ENCODE measurements at regions not wholly inside any gene's neighbourhood (a gene's known extent, or its start where the extent isn't known, plus 50 kb on each side); places are given as distances from the start of the nearest gene placed in this dataset.

DNA sequence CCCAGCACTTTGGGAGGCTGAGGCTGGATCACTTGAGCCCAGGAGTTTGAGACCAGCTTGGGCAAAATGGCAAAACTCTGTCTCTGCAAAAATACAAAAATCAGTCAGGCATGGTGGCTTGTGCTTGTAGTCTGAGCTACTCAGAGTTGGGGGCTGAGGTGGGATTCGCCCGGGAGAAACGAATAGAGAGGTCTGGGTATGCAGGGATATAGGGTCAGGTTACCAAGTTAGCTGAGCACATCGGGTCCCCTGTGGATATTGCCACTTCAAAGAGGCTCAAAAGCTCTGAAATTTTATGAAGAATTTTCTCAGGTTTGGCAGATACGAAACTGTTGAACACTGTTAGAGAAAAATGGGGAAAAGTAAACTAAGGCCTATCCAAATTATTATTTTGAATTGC lies 120.9 kb upstream of the SGK1 start:
- H3K9me3 ChIP-seq (ENCODE audit: low read depth), result no peaks in the 10 kb centered on the region
- peaks cover 2% of the 10 kb centered on the region for H3K27me3 Mint-ChIP-seq (ENCODE audit: insufficient read depth, low read depth)

DNA sequence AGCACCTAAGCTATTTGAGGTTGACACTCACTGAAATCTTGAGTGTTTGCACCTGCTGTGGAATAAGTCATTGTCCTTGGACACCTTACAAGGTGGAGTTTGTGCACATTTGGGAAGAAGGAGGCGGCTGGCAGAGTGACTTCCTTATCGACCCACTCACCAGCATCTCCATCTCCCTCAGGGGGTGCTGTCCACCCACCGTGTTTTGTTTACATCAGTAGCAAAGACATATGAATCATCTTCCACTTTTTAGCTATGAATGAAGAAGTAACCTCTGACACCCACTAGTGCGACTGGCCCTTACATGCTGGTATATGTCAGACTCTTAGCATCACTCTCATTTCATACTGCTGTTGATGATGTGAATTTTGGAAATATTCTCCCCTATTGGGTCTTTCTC lies 119.5 kb upstream of the SGK1 start:
- H3K36me3 ChIP-seq, result no peaks in the 10 kb centered on the region
- no peaks in the 10 kb centered on the region for H3K79me2 ChIP-seq (ENCODE audit: low read depth)
- H4K20me1 ChIP-seq (ENCODE audit: low read depth), result no peaks in the 10 kb centered on the region
- Mint-ChIP-seq H3K27me3 (ENCODE audit: insufficient read depth, low read depth) (peaks cover 2% of the 10 kb centered on the region), H3K36me3 (no peaks in the 10 kb centered on the region), H3K4me1 (peaks cover 14% of the 10 kb centered on the region), H3K9me3 (no peaks in the 10 kb centered on the region), H3K4me3 (no peak overlapping the region), H3K27ac (no peak overlapping the region)
- H3K27me3 ChIP-seq, result no peaks in the 10 kb centered on the region
- H3K4me2 ChIP-seq, result no peak overlapping the region
- no peak overlapping the region for H3K4me3 ChIP-seq
- peaks cover 6% of the 10 kb centered on the region for H3K4me1 ChIP-seq
- H2AFZ ChIP-seq (replicated peaks), result no peak overlapping the region
- no peaks in the 10 kb centered on the region for H3K9me3 ChIP-seq (ENCODE audit: low read depth)
- H3K27ac ChIP-seq, result no peak overlapping the region
- no peaks in the 10 kb centered on the region for H3F3A ChIP-seq (ENCODE audit: low read depth)
- TF ChIP-seq EZH2 (IDR thresholded peaks at IDR 0.05) (no peak), EZH2phosphoT487 (IDR thresholded peaks at IDR 0.05) (no peak)
- TF ChIP-seq, protein P1, sequence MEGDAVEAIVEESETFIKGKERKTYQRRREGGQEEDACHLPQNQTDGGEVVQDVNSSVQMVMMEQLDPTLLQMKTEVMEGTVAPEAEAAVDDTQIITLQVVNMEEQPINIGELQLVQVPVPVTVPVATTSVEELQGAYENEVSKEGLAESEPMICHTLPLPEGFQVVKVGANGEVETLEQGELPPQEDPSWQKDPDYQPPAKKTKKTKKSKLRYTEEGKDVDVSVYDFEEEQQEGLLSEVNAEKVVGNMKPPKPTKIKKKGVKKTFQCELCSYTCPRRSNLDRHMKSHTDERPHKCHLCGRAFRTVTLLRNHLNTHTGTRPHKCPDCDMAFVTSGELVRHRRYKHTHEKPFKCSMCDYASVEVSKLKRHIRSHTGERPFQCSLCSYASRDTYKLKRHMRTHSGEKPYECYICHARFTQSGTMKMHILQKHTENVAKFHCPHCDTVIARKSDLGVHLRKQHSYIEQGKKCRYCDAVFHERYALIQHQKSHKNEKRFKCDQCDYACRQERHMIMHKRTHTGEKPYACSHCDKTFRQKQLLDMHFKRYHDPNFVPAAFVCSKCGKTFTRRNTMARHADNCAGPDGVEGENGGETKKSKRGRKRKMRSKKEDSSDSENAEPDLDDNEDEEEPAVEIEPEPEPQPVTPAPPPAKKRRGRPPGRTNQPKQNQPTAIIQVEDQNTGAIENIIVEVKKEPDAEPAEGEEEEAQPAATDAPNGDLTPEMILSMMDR (IDR thresholded peaks at IDR 0.05), result no peak
- DNase-seq (ENCODE audit: low spot score), result no peak
- no peak overlapping the region for H3K9ac ChIP-seq

More for the DNA sequence above, 120.9 kb upstream of the SGK1 start:
- H3K4me1 ChIP-seq, result peaks cover 6% of the 10 kb centered on the region
- H2AFZ ChIP-seq (replicated peaks), result peak overlapping the region; percentile 15
- H3F3A ChIP-seq (ENCODE audit: low read depth), result no peaks in the 10 kb centered on the region
- TF ChIP-seq EZH2 (IDR thresholded peaks at IDR 0.05) (no peak), EZH2phosphoT487 (IDR thresholded peaks at IDR 0.05) (no peak)
- TF ChIP-seq, protein P1 (IDR thresholded peaks at IDR 0.05), result no peak
- H3K4me2 ChIP-seq, result no peak overlapping the region
- Mint-ChIP-seq H3K9me3 (no peaks in the 10 kb centered on the region), H3K4me1 (peaks cover 14% of the 10 kb centered on the region), H3K27ac (no peak overlapping the region), H3K36me3 (no peaks in the 10 kb centered on the region), H3K4me3 (no peak overlapping the region)
- H4K20me1 ChIP-seq (ENCODE audit: low read depth), result no peaks in the 10 kb centered on the region
- H3K27me3 ChIP-seq, result no peaks in the 10 kb centered on the region
- H3K9ac ChIP-seq, result no peak overlapping the region
- H3K27ac ChIP-seq, result no peak overlapping the region
- H3K4me3 ChIP-seq, result no peak overlapping the region
- no peaks in the 10 kb centered on the region for H3K79me2 ChIP-seq (ENCODE audit: low read depth)
- no peaks in the 10 kb centered on the region for H3K36me3 ChIP-seq
- peak; percentile 15 for DNase-seq (ENCODE audit: low spot score)

DNA sequence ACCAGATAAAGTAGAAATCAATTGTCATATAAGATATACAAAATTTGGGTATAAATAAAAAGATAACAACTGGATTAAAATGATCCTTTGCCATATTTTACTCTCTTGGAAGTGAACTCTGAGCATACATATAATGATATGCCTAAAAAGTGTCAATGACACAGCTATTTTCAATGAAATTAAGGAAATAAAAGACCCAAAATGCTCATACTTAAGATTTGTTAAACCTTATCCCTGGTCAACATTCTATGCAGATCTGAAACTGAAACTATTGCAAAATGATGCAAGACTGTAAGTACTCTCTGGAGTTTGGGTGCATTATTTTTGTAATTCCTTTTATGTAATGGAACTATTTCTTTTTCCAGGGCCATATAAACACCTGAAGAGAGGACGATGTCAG lies 119.0 kb upstream of the SGK1 start:
- H3K9ac ChIP-seq, result no peak overlapping the region
- no peak overlapping the region for H3K27ac ChIP-seq
- no peaks in the 10 kb centered on the region for H3F3A ChIP-seq (ENCODE audit: low read depth)

More for the DNA sequence above, 119.0 kb upstream of the SGK1 start:
- H3K27me3 Mint-ChIP-seq (ENCODE audit: insufficient read depth, low read depth), result peaks cover 2% of the 10 kb centered on the region
- no peak overlapping the region for H3K4me3 Mint-ChIP-seq
- no peak for DNase-seq (ENCODE audit: low spot score)
- Histone ChIP-seq H3K4me2 (no peak overlapping the region), H3K4me1 (peaks cover 6% of the 10 kb centered on the region), H3K4me3 (no peak overlapping the region), H2AFZ (replicated peaks) (no peak overlapping the region), H3K79me2 (ENCODE audit: low read depth) (no peaks in the 10 kb centered on the region), H3K36me3 (no peaks in the 10 kb centered on the region), H3K9me3 (ENCODE audit: low read depth) (no peaks in the 10 kb centered on the region), H3K27me3 (no peaks in the 10 kb centered on the region), H4K20me1 (ENCODE audit: low read depth) (no peaks in the 10 kb centered on the region)
- H3K36me3 Mint-ChIP-seq, result no peaks in the 10 kb centered on the region
- no peak for TF ChIP-seq EZH2phosphoT487 (IDR thresholded peaks at IDR 0.05)
- TF ChIP-seq, protein P1 (IDR thresholded peaks at IDR 0.05), result no peak
- TF ChIP-seq EZH2 (IDR thresholded peaks at IDR 0.05), result no peak
- no peak overlapping the region for H3K27ac Mint-ChIP-seq
- H3K4me1 Mint-ChIP-seq, result peaks cover 14% of the 10 kb centered on the region
- H3K9me3 Mint-ChIP-seq, result no peaks in the 10 kb centered on the region

Data from neural progenitor cell (in vitro differentiated cells).